GM18907 (cell line): ENCODE measurements at regions not wholly inside any gene's neighbourhood (a gene's known extent, or its start where the extent isn't known, plus 50 kb on each side); places are given as distances from the start of the nearest gene placed in this dataset.

Experiments
- ATAC-seq: cut with Tn5 transposase; IDR thresholded peaks from one replicate; pipeline ENCODE4 v1.9.1; 2021; ENCODE audit warnings: mild to moderate bottlenecking, moderate library complexity; ENCODE audit not compliant: unreplicated experiment

- no peak for ATAC-seq
Measured at GRCh38 chr11:45482331-45482730, 183.1 kb downstream of the CHST1 start.

- ATAC-seq = no peak
Measured at GRCh38 chr11:45481026-45481425, 184.4 kb downstream of the CHST1 start.

- no peak for ATAC-seq
Measured at GRCh38 chr11:45477588-45477987, 187.8 kb downstream of the CHST1 start.

GRCh38 chr11:45476126-45476525, 189.3 kb downstream of the CHST1 start:
- ATAC-seq = no peak

GRCh38 chr11:45475173-45475572, 189.0 kb upstream of the SYT13 start:
- ATAC-seq = no peak

GRCh38 chr11:45473341-45473895, 187.3 kb upstream of the SYT13 start:
- no peak for ATAC-seq

GRCh38 chr11:45472716-45473317, 186.7 kb upstream of the SYT13 start:
- no peak for ATAC-seq

GRCh38 chr11:45471266-45471665, 185.1 kb upstream of the SYT13 start:
- ATAC-seq = no peak

- ATAC-seq = no peak
Measured at GRCh38 chr11:45470794-45471167, 184.6 kb upstream of the SYT13 start.

- ATAC-seq = no peak
Measured at GRCh38 chr11:45470151-45470793, 184.1 kb upstream of the SYT13 start.

GRCh38 chr11:45468267-45468856, 182.2 kb upstream of the SYT13 start:
- ATAC-seq = no peak

- no peak for ATAC-seq
Measured at GRCh38 chr11:45463541-45463940, 177.4 kb upstream of the SYT13 start.

GRCh38 chr11:45461514-45461913, 175.4 kb upstream of the SYT13 start:
- no peak for ATAC-seq

GRCh38 chr11:45459491-45459890, 173.3 kb upstream of the SYT13 start:
- ATAC-seq = no peak

- ATAC-seq = no peak
Measured at GRCh38 chr11:45458269-45458668, 172.1 kb upstream of the SYT13 start.

GRCh38 chr11:45457649-45458048, 171.5 kb upstream of the SYT13 start:
- no peak for ATAC-seq

- ATAC-seq = no peak
Measured at GRCh38 chr11:45456686-45457085, 170.5 kb upstream of the SYT13 start.

GRCh38 chr11:45455536-45455935, 169.4 kb upstream of the SYT13 start:
- no peak for ATAC-seq

- no peak for ATAC-seq
Measured at GRCh38 chr11:45454917-45455401, 168.8 kb upstream of the SYT13 start.

- no peak for ATAC-seq
Measured at GRCh38 chr11:45453721-45454120, 167.6 kb upstream of the SYT13 start.

GRCh38 chr11:45451766-45452440, 165.8 kb upstream of the SYT13 start:
- ATAC-seq = no peak

GRCh38 chr11:45450189-45450588, 164.0 kb upstream of the SYT13 start:
- ATAC-seq = no peak
